KMS-11 (cell line): ENCODE measurements at regions not wholly inside any gene's neighbourhood (a gene's known extent, or its start where the extent isn't known, plus 50 kb on each side); places are given as distances from the start of the nearest gene placed in this dataset.

Experiments
- H2AFZ ChIP-seq: fragments of 200-600 bp; sonication (generic); 2 replicates; pipeline ENCODE4 v1.6.1; 2016; ENCODE audit warnings: antibody characterized with exemption, mixed run types, low read depth
- H3K27ac ChIP-seq: fragments of 200-600 bp; sonication (generic); 2 replicates; pipeline ENCODE4 v1.6.1; 2016; ENCODE audit warnings: mild to moderate bottlenecking, mixed run types
- H3K27me3 ChIP-seq: fragments of 200-600 bp; sonication (generic); 2 replicates; pipeline ENCODE4 v1.6.1; 2017; ENCODE audit warnings: mild to moderate bottlenecking, low read depth, mixed run types, moderate library complexity; ENCODE audit not compliant: insufficient read depth
- H3K36me3 ChIP-seq: fragments of 200-600 bp; sonication (generic); 2 replicates; pipeline ENCODE4 v1.6.1; 2017; ENCODE audit warnings: mild to moderate bottlenecking, mixed run types; ENCODE audit not compliant: insufficient read depth
- H3K4me1 ChIP-seq: fragments of 200-600 bp; sonication (generic); 2 replicates; pipeline ENCODE4 v1.6.1; 2016; ENCODE audit warnings: mild to moderate bottlenecking, low read depth, mixed run types; ENCODE audit not compliant: poor library complexity, severe bottlenecking
- H3K4me2 ChIP-seq: fragments of 200-600 bp; sonication (generic); 2 replicates; pipeline ENCODE4 v1.7.0; 2016; ENCODE audit warnings: mild to moderate bottlenecking, mixed run types
- H3K4me3 ChIP-seq: fragments of 200-600 bp; sonication (generic); IDR thresholded peaks from 2 replicates; pipeline ENCODE4 v1.6.1; 2017; ENCODE audit warnings: low read depth, low read length, mixed read lengths; ENCODE audit not compliant: insufficient read depth
- H3K79me2 ChIP-seq: fragments of 200-600 bp; sonication (generic); 2 replicates; pipeline ENCODE4 v1.6.1; 2016; ENCODE audit warnings: low read depth, mixed run types; ENCODE audit not compliant: insufficient read depth
- H3K9ac ChIP-seq: fragments of 200-600 bp; sonication (generic); 2 replicates; pipeline ENCODE4 v1.6.1; 2016; ENCODE audit warnings: mild to moderate bottlenecking, mixed run types
- H4K20me1 ChIP-seq: fragments of 200-600 bp; sonication (generic); 2 replicates; pipeline ENCODE4 v1.6.1; 2016; ENCODE audit warnings: mild to moderate bottlenecking, mixed run types; ENCODE audit not compliant: insufficient read depth
- TF ChIP-seq, protein P1 (sequence below): fragments of 200-600 bp; sonication (generic); conservative IDR thresholded peaks from 2 replicates; pipeline ENCODE4 v1.6.1; 2017; ENCODE audit warnings: low read depth, mild to moderate bottlenecking, antibody characterized with exemption, low read length, moderate library complexity, mixed read lengths

DNA sequence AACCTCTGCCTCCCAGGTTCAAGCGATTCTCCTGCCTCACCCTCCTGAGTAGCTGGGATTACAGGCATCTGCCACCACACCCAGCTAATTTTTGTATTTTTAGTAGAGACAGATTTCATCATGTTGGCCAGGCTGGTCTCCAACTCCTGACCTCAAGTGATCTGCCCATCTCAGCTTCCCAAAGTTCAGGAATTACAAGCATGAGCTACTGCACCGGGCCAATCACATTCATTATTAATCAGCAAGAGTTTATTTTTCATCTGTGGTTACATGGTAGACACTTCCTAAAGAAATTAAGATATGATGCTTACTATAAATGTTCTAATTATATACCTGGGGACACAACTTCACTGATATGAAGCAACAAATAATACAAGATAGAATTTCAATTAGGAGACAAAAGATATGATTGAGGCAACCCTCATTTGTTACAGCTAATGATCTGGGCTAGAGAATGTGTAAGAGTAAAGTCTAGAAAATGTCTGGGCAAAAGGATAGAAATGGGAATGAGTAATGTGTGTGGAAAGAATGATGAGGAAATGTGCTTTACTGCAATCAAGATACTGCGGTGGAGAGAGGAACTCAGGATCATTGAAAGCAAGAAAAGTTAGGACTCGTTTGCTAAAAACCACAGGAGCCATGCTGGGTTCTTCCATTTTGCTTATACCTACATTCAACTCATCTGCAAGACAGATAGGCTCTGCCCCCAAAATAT, 366.8 kb downstream of the ZIC1 start:
- Histone ChIP-seq H2AFZ (no peak overlapping the region), H4K20me1 (no peaks in the 10 kb centered on the region), H3K27me3 (no peaks in the 10 kb centered on the region), H3K4me1 (no peaks in the 10 kb centered on the region), H3K27ac (no peak overlapping the region), H3K79me2 (no peaks in the 10 kb centered on the region), H3K4me2 (no peak overlapping the region), H3K9ac (no peak overlapping the region), H3K4me3 (no peak overlapping the region), H3K36me3 (no peaks in the 10 kb centered on the region)
- TF ChIP-seq, protein P1, sequence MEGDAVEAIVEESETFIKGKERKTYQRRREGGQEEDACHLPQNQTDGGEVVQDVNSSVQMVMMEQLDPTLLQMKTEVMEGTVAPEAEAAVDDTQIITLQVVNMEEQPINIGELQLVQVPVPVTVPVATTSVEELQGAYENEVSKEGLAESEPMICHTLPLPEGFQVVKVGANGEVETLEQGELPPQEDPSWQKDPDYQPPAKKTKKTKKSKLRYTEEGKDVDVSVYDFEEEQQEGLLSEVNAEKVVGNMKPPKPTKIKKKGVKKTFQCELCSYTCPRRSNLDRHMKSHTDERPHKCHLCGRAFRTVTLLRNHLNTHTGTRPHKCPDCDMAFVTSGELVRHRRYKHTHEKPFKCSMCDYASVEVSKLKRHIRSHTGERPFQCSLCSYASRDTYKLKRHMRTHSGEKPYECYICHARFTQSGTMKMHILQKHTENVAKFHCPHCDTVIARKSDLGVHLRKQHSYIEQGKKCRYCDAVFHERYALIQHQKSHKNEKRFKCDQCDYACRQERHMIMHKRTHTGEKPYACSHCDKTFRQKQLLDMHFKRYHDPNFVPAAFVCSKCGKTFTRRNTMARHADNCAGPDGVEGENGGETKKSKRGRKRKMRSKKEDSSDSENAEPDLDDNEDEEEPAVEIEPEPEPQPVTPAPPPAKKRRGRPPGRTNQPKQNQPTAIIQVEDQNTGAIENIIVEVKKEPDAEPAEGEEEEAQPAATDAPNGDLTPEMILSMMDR, result no peak

DNA sequence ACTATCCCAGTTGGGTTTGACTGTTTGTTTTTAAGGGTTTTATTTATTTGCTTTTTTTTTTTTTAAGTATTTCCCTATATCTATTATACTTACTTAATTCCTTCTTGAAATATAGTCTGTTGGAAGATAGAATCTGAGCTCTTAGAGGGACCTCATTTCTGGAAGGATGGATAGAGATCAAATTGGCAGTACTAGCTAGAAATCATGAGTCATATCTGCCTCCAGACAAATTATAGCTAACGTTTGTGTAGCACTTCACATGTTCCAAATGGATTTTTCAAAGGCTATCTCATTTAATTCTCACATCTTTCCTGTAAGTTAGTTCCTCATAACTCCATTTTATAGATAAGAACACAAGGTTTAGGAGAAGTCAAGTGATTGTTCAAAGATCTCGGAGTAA, 384.7 kb downstream of the ZIC1 start:
- Histone ChIP-seq H4K20me1 (no peaks in the 10 kb centered on the region), H3K4me3 (no peak overlapping the region), H3K79me2 (no peaks in the 10 kb centered on the region), H3K27me3 (no peaks in the 10 kb centered on the region), H3K4me2 (no peak overlapping the region), H3K27ac (no peak overlapping the region), H3K36me3 (no peaks in the 10 kb centered on the region), H2AFZ (no peak overlapping the region), H3K9ac (no peak overlapping the region), H3K4me1 (no peaks in the 10 kb centered on the region)
- TF ChIP-seq, protein P1, result no peak

DNA sequence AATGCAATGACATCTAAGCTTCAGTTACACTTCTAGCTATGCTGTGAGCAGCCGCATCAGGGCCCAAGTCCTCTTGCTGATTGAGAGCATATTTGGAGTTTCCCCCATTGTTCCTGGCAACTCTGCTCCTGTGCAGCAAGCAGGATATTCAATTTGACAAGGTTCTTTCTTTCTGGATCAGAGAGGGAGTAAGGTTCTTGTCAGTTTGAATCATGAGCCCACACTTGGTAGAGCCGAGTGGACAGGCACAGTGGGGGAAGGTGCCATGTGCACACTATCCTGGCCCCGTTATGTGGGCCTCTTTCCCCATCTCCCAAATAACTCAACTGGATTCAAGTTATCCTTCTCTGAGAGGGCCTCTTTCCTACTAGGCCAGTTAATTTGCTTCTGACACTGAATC, 385.4 kb downstream of the ZIC1 start:
- H3K4me3 ChIP-seq, result no peak overlapping the region
- H4K20me1 ChIP-seq, result no peaks in the 10 kb centered on the region
- no peak overlapping the region for H3K27ac ChIP-seq
- H3K4me2 ChIP-seq, result no peak overlapping the region
- no peaks in the 10 kb centered on the region for H3K4me1 ChIP-seq
- H2AFZ ChIP-seq, result no peak overlapping the region
- no peak overlapping the region for H3K9ac ChIP-seq
- no peaks in the 10 kb centered on the region for H3K27me3 ChIP-seq
- TF ChIP-seq, protein P1, result no peak
- no peaks in the 10 kb centered on the region for H3K36me3 ChIP-seq
- H3K79me2 ChIP-seq, result no peaks in the 10 kb centered on the region

DNA sequence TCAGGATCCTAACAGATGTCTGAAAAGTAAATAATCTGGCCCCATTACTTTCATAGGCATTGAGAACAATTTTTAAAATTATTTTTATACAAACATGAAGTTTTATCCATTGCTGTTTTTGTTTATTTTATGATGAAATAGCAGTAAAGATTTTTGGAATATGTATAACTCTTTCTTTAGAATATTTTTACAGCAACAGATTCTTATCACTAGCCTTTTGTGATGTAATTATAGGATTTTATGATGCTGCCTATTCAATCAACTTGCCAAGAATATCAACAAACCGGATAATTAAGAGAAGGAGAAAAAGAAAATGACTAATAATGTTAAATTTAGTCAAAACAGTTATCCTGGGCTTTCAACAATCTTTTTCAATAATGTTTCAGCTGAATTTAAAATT, 386.3 kb downstream of the ZIC1 start:
- Histone ChIP-seq H3K79me2 (no peaks in the 10 kb centered on the region), H3K9ac (no peak overlapping the region)

More for the DNA sequence above, 386.3 kb downstream of the ZIC1 start:
- Histone ChIP-seq H3K27me3 (no peaks in the 10 kb centered on the region), H3K4me1 (no peaks in the 10 kb centered on the region), H4K20me1 (no peaks in the 10 kb centered on the region), H3K4me3 (no peak overlapping the region), H2AFZ (no peak overlapping the region), H3K4me2 (no peak overlapping the region), H3K27ac (no peak overlapping the region), H3K36me3 (no peaks in the 10 kb centered on the region)
- TF ChIP-seq, protein P1, result no peak
